ENCODE measurements at regions not wholly inside any gene's neighbourhood (a gene's known extent, or its start where the extent isn't known, plus 50 kb on each side); places are given as distances from the start of the nearest gene placed in this dataset.

DNA sequence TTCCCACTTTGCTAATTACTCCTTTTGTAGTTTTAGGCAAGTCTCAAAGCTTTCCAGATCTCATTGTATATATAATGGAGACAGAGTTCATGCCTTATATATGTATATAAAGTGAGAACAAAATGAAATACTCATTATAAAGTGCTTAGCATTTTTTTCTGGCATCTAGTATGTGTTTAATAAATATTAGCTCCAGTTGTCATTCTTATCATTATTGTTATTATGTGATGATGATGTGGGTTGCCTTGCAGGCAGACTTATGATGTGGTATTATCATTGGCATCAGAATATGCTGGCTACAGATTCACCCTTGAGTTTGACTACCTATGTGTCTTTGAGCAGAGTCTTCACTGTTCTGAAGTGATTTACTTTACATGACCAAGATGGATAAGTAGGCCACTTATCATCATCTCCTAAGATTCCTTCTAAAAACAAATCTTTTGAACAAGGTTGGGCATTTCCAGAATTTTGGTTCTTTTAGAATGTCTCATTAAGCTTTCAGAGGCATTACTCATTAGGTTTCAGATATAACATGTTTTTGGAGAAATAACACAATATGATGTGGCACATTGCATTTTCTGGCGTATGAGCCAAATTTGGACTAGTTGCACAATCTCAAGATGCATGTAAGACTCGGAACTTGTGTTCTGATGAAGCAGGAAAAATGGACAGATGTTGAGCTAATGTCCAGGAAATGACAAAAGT, 145.6 kb upstream of the TNC start (continued):
- no peak for TF ChIP-seq REST (IDR thresholded peaks at IDR 0.05; ENCODE audit: borderline replicate concordance in 1 of 2, low read depth in 1 of 2, low read length in 2 of 2)
- no peak for TF ChIP-seq ZNF124 (CRISPR knock-in tag; IDR thresholded peaks at IDR 0.05)

- in situ Hi-C loops (cut with HindIII; ENCODE audit: extremely low pct_ligation_motif_present, low pct_unique_long_range_greater_than_20kb) (no loop called here), intact Hi-C loops (cut with micrococcal nuclease; ENCODE audit: unreplicated experiment) (no loop called here)
- POLR2A ChIA-PET = no interaction called here
- ATAC-seq = no peak
- no peaks in the 10 kb centered on the region for H3K9me3 ChIP-seq (ENCODE audit: low read length)
- no peak overlapping the region for H3K4me3 ChIP-seq (replicated peaks in 1 of 3; ENCODE audit: insufficient read depth in 1 of 3, low read depth in 2 of 3, low read length in 3 of 3)
- no peak for TF ChIP-seq MLX (CRISPR knock-in tag; IDR thresholded peaks at IDR 0.05)
- TF ChIP-seq, protein P1, sequence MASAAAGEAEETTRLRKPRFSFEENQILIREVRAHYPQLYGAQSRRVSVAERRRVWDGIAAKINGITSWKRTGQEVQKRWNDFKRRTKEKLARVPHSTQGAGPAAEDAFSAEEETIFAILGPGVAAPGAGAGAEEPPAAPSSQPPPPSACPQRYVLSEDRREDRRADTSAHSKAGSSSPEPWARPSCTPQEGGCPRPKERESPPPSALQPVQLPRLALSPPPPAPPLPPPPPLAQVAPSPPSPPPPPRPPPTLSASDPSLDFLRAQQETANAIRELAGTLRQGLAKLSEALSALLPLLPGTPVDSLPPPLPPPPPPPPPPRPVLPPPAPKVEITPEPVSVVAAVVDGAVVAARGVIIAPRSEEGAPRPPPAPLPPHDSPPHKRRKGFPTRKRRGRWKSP (CRISPR knock-in tag; IDR thresholded peaks at IDR 0.05) = no peak
- TF ChIP-seq ZNF564 (CRISPR knock-in tag; IDR thresholded peaks at IDR 0.05) = no peak
- no peak for TF ChIP-seq RELA (CRISPR knock-in tag; IDR thresholded peaks at IDR 0.05)
- no peak for TF ChIP-seq CREBL2 (CRISPR knock-in tag; IDR thresholded peaks at IDR 0.05; ENCODE audit: borderline replicate concordance)
- TF ChIP-seq HOXA3 (CRISPR knock-in tag; IDR thresholded peaks at IDR 0.05) = no peak
- no peak for TF ChIP-seq ZNF296 (CRISPR knock-in tag; conservative IDR thresholded peaks at IDR 0.05)
- TF ChIP-seq USF2 (IDR thresholded peaks at IDR 0.05; ENCODE audit: low read depth, low read length) = no peak
- TF ChIP-seq USF2 (CRISPR knock-in tag; IDR thresholded peaks at IDR 0.05; ENCODE audit: borderline replicate concordance) = no peak
- FAIRE-seq = no peak
- H3K27me3 ChIP-seq (ENCODE audit: control insufficient read depth in 1 of 2, insufficient read depth in 2 of 2, low read length in 2 of 2) = no peaks in the 10 kb centered on the region
- no peaks in the 10 kb centered on the region for H3K4me1 ChIP-seq (ENCODE audit: insufficient read depth, low read length)
- no peak overlapping the region for H3K27ac ChIP-seq (ENCODE audit: extremely low read length, insufficient read depth, low read length)
- WGBS (ENCODE audit: low lambda C conversion rate) = 3% methylated on average over 1 of the region's 1 CpG
- no peaks in the 10 kb centered on the region for H3K79me2 ChIP-seq (ENCODE audit: insufficient read depth, low read length)
- H3K4me2 ChIP-seq (ENCODE audit: low read depth, low read length) = no peak overlapping the region
- H4K20me1 ChIP-seq (ENCODE audit: insufficient read depth, low read length) = no peaks in the 10 kb centered on the region
- CTCF ChIA-PET (ENCODE audit: low intra/inter-chr PET ratio, low total read pairs) = no interaction called here
- no peak for DNase-seq (ENCODE audit: low spot score)
- no peaks in the 10 kb centered on the region for H3K36me3 ChIP-seq (replicated peaks in 1 of 2; ENCODE audit: control insufficient read depth in 1 of 2, insufficient read depth in 2 of 2, low read length in 2 of 2)
- H2AFZ ChIP-seq (ENCODE audit: low read length) = no peak overlapping the region
- no TSS peak for BruUV-seq (replicated peaks)
- H3K9ac ChIP-seq (ENCODE audit: insufficient read depth, low read depth, low read length) = no peak overlapping the region
Measured at GRCh38 chr9:115264313-115264712, 146.4 kb upstream of the TNC start.
